Keratinocyte (primary cell): ENCODE measurements at regions not wholly inside any gene's neighbourhood (a gene's known extent, or its start where the extent isn't known, plus 50 kb on each side); places are given as distances from the start of the nearest gene placed in this dataset.

Experiments
- DNase-seq: peaks from one replicate; pipeline ENCODE4 v3.0.0-alpha.2; 2011; ENCODE audit warnings: low read depth, missing footprints, low spot score
- FAIRE-seq: peaks from 2 replicates; lab custom pipeline; 2011; peaks lifted over from hg19 to GRCh38; lab: Jason Lieb, UNC
- H2AFZ ChIP-seq: 2 replicates; pipeline ENCODE4 v1.6.0; 2012; ENCODE audit warnings: low read length, control low read depth, inconsistent platforms; ENCODE audit not compliant: control insufficient read depth
- H3K27ac ChIP-seq: 2 replicates; pipeline ENCODE4 v1.5.1; 2011; ENCODE audit warnings: low read length; ENCODE audit not compliant: control insufficient read depth, insufficient read depth
- H3K27me3 ChIP-seq: 3 replicates; pipeline ENCODE4 v1.6.0; 2011; ENCODE audit warnings: low read length; ENCODE audit not compliant: control insufficient read depth, insufficient read depth; ENCODE audit errors: extremely low read depth
- H3K36me3 ChIP-seq, 2 experiments: 2 replicates in 1 of 2; 3 replicates in 1 of 2; pipeline ENCODE4 v1.5.1; 2011; ENCODE audit warnings: low read length in 2 of 2, mild to moderate bottlenecking in 1 of 2; ENCODE audit not compliant: control insufficient read depth in 2 of 2, insufficient read depth in 2 of 2; ENCODE audit errors: extremely low read depth in 1 of 2
- H3K4me1 ChIP-seq: 3 replicates; pipeline ENCODE4 v1.5.1; 2011; ENCODE audit warnings: low read length; ENCODE audit not compliant: control insufficient read depth, insufficient read depth; ENCODE audit errors: extremely low read depth
- H3K4me2 ChIP-seq: 3 replicates; pipeline ENCODE4 v1.6.0; 2011; ENCODE audit warnings: low read depth, low read length; ENCODE audit not compliant: control insufficient read depth, insufficient read depth; ENCODE audit errors: extremely low read depth
- H3K4me3 ChIP-seq, 3 experiments: fragments of 200-600 bp in 1 of 3; sonication (generic) in 1 of 3; 2 replicates in 2 of 3; 3 replicates in 1 of 3; pipeline ENCODE4 v1.5.1; 2011 to 2016; ENCODE audit warnings: low read length in 3 of 3, mild to moderate bottlenecking in 3 of 3, control low read depth in 2 of 3, inconsistent platforms in 1 of 3, low read depth in 1 of 3, mixed read lengths in 1 of 3, mixed run types in 1 of 3, moderate library complexity in 1 of 3; ENCODE audit not compliant: control insufficient read depth in 2 of 3, insufficient read depth in 2 of 3; ENCODE audit errors: extremely low read depth in 1 of 3
- H3K79me2 ChIP-seq: 2 replicates; pipeline ENCODE4 v1.6.0; 2012; ENCODE audit warnings: low read length; ENCODE audit not compliant: control insufficient read depth, insufficient read depth
- H3K9ac ChIP-seq: 3 replicates; pipeline ENCODE4 v1.6.0; 2011; ENCODE audit warnings: low read length; ENCODE audit not compliant: control insufficient read depth, insufficient read depth; ENCODE audit errors: extremely low read depth
- H3K9me1 ChIP-seq: 3 replicates; pipeline ENCODE4 v1.6.0; 2011; ENCODE audit warnings: low read length; ENCODE audit not compliant: control insufficient read depth, insufficient read depth; ENCODE audit errors: extremely low read depth
- H3K9me3 ChIP-seq: 2 replicates; pipeline ENCODE4 v1.5.1; 2012; ENCODE audit warnings: low read depth, low read length; ENCODE audit not compliant: control insufficient read depth
- H4K20me1 ChIP-seq: 3 replicates; pipeline ENCODE4 v1.6.0; 2011; ENCODE audit warnings: low read length; ENCODE audit not compliant: control insufficient read depth, insufficient read depth; ENCODE audit errors: extremely low read depth
- CTCF ChIP-seq, 3 experiments: IDR thresholded peaks in 1 of 3; conservative IDR thresholded peaks in 1 of 3; optimal IDR thresholded peaks in 1 of 3; 2 replicates in 2 of 3; 3 replicates in 1 of 3; pipeline versions ENCODE3 to v1.5.1; 2011; ENCODE audit warnings: low read length in 3 of 3, mild to moderate bottlenecking in 3 of 3, moderate library complexity in 2 of 3, control low read depth in 1 of 3, inconsistent platforms in 1 of 3; ENCODE audit not compliant: insufficient read depth in 2 of 3; ENCODE audit errors: extremely low read depth in 1 of 3
- EZH2 ChIP-seq: IDR thresholded peaks from one replicate; pipeline ENCODE4 v1.6.1; 2012; ENCODE audit warnings: inconsistent platforms, mild to moderate bottlenecking, low read length, moderate library complexity
- dilution Hi-C: fragments of 300-500 bp; cut with MboI; formaldehyde crosslinking; loops from one replicate; pipeline ENCODE4 v1.7.0; 2020; ENCODE audit warnings: low sequenced_read_pairs; ENCODE audit not compliant: extremely low pct_ligation_motif_present

- Histone ChIP-seq H3K9me3 (no peaks in the 10 kb centered on the region), H3K27me3 (no peaks in the 10 kb centered on the region), H4K20me1 (no peaks in the 10 kb centered on the region), H3K9ac (no peak overlapping the region), H3K4me3 (no peak overlapping the region), H3K4me1 (no peaks in the 10 kb centered on the region), H3K4me2 (no peak overlapping the region), H2AFZ (no peak overlapping the region), H3K27ac (no peak overlapping the region), H3K9me1 (no peaks in the 10 kb centered on the region), H3K79me2 (no peaks in the 10 kb centered on the region), H3K36me3 (no peaks in the 10 kb centered on the region)
- dilution Hi-C loops: no loop called here
- DNase-seq (no peak), FAIRE-seq (no peak)
- TF ChIP-seq EZH2: no peak
- TF ChIP-seq CTCF (optimal IDR thresholded peaks at IDR 0.05 in 1 of 3, IDR thresholded peaks at IDR 0.05 in 1 of 3, conservative IDR thresholded peaks at IDR 0.05 in 1 of 3; ENCODE audit: extremely low read depth in 1 of 3, insufficient read depth in 2 of 3, low read length in 3 of 3): no peak
Observed at GRCh38 chr14:40222996-40223395, 790.8 kb upstream of the FBXO33 start.

DNA sequence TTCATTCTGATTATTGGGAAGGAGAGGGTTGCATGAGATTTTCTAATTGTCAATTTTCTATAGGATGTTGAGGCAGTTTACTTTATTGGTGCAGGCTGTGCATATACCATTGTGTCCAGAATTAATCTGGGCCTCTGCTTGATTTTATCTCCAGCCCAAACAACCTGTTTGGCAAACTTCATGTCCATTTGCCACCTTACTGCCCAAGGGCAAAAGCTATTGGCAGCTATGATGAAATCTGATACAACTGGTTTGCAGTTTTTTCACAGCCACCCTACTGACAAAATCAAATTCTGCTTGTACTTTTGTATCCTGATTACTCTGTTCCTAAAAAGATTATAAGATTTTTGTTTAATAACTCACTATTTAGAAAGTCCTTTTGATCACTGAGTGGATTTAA lies 789.2 kb upstream of the FBXO33 start:
- no peak overlapping the region for H2AFZ ChIP-seq
- H3K4me1 ChIP-seq: no peaks in the 10 kb centered on the region

More for the DNA sequence above, 789.2 kb upstream of the FBXO33 start:
- Histone ChIP-seq H3K9me1 (no peaks in the 10 kb centered on the region), H3K36me3 (no peaks in the 10 kb centered on the region), H3K9me3 (no peaks in the 10 kb centered on the region), H3K4me2 (no peak overlapping the region), H3K27ac (no peak overlapping the region), H3K79me2 (no peaks in the 10 kb centered on the region), H4K20me1 (no peaks in the 10 kb centered on the region), H3K9ac (no peak overlapping the region), H3K4me3 (no peak overlapping the region), H3K27me3 (no peaks in the 10 kb centered on the region)
- TF ChIP-seq CTCF (optimal IDR thresholded peaks at IDR 0.05 in 1 of 3, IDR thresholded peaks at IDR 0.05 in 1 of 3, conservative IDR thresholded peaks at IDR 0.05 in 1 of 3; ENCODE audit: extremely low read depth in 1 of 3, insufficient read depth in 2 of 3, low read length in 3 of 3) (no peak), EZH2 (no peak)
- DNase-seq (no peak), FAIRE-seq (no peak)
- dilution Hi-C loops: no loop called here
